GM21367 (cell line): ENCODE measurements at regions not wholly inside any gene's neighbourhood (a gene's known extent, or its start where the extent isn't known, plus 50 kb on each side); places are given as distances from the start of the nearest gene placed in this dataset.
A peak's percentile ranks its signal among the peaks of the same experiment; 100 is the strongest.

Source experiments
- ATAC-seq: cut with Tn5 transposase; IDR thresholded peaks from one replicate; pipeline ENCODE4 v1.9.1; 2021; ENCODE audit not compliant: unreplicated experiment

- no peak for ATAC-seq
Observed at GRCh38 chr5:6198531-6198930, 179.8 kb downstream of the MED10 start.

GRCh38 chr5:6197427-6197826, 180.9 kb downstream of the MED10 start:
- ATAC-seq, result no peak

GRCh38 chr5:6195711-6196358, 182.5 kb downstream of the MED10 start:
- ATAC-seq, result no peak

- no peak for ATAC-seq
Observed at GRCh38 chr5:6194906-6195612, 183.3 kb downstream of the MED10 start.

- ATAC-seq, result no peak
Observed at GRCh38 chr5:6194261-6194875, 184.0 kb downstream of the MED10 start.

GRCh38 chr5:6193310-6193709, 185.0 kb downstream of the MED10 start:
- no peak for ATAC-seq

GRCh38 chr5:6190838-6191237, 187.5 kb downstream of the MED10 start:
- no peak for ATAC-seq

GRCh38 chr5:6188976-6189375, 189.4 kb downstream of the MED10 start:
- ATAC-seq, result no peak

GRCh38 chr5:6188344-6188743, 190.0 kb downstream of the MED10 start:
- ATAC-seq, result peak; percentile 97

GRCh38 chr5:6187501-6187900, 190.8 kb downstream of the MED10 start:
- ATAC-seq, result no peak

- ATAC-seq, result no peak
Observed at GRCh38 chr5:6185574-6185973, 192.8 kb downstream of the MED10 start.

GRCh38 chr5:6184481-6184880, 193.9 kb downstream of the MED10 start:
- ATAC-seq, result no peak

GRCh38 chr5:6183391-6184390, 194.7 kb downstream of the MED10 start:
- no peak for ATAC-seq

- no peak for ATAC-seq
Observed at GRCh38 chr5:6182271-6182815, 196.0 kb downstream of the MED10 start.

- ATAC-seq, result no peak
Observed at GRCh38 chr5:6181871-6182270, 196.5 kb downstream of the MED10 start.

- ATAC-seq, result no peak
Observed at GRCh38 chr5:6181147-6181729, 197.1 kb downstream of the MED10 start.

- no peak for ATAC-seq
Observed at GRCh38 chr5:6180231-6180872, 198.0 kb downstream of the MED10 start.

- ATAC-seq, result no peak
Observed at GRCh38 chr5:6178846-6179532, 199.4 kb downstream of the MED10 start.

GRCh38 chr5:6177926-6178325, 200.4 kb downstream of the MED10 start:
- no peak for ATAC-seq
